Type B pancreatic cell (in vitro differentiated cells): ENCODE measurements at regions not wholly inside any gene's neighbourhood (a gene's known extent, or its start where the extent isn't known, plus 50 kb on each side); places are given as distances from the start of the nearest gene placed in this dataset.
"Not testable (repeated sequence)": the region's sequence is repeated elsewhere in the genome, so short reads cannot be mapped to it uniquely, and the experiment has no call there.

ENCODE experiments used
- DNase-seq: peaks from one replicate; pipeline ENCODE4 v3.0.0; 2021; ENCODE audit warnings: mixed read lengths; ENCODE audit not compliant: unreplicated experiment; ENCODE audit errors: extremely low spot score
- H3K27ac Mint-ChIP-seq: 2 replicates; pipeline ENCODE4 v1.8.0; 2021; ENCODE audit warnings: mild to moderate bottlenecking, mixed read lengths
- H3K27me3 Mint-ChIP-seq: 2 replicates; pipeline ENCODE4 v1.8.0; 2021; ENCODE audit warnings: mixed read lengths
- H3K36me3 Mint-ChIP-seq: 2 replicates; pipeline ENCODE4 v1.8.0; 2021; ENCODE audit warnings: mixed read lengths
- H3K4me1 Mint-ChIP-seq: one replicate; pipeline ENCODE4 v1.8.0; 2021; ENCODE audit warnings: mixed read lengths; ENCODE audit not compliant: unreplicated experiment
- H3K4me3 Mint-ChIP-seq: 2 replicates; pipeline ENCODE4 v1.8.0; 2021; ENCODE audit warnings: mild to moderate bottlenecking, mixed read lengths
- H3K9me3 Mint-ChIP-seq: 2 replicates; pipeline ENCODE4 v1.8.0; 2021; ENCODE audit warnings: mixed read lengths
- TF ChIP-seq, protein P1 (sequence below): fragments of 200-600 bp; sonication (generic); conservative IDR thresholded peaks from 2 replicates; pipeline ENCODE4 v1.5.0; 2021; ENCODE audit warnings: antibody characterized with exemption, mild to moderate bottlenecking

- no peaks in the 10 kb centered on the region for H3K4me1 Mint-ChIP-seq
- no peaks in the 10 kb centered on the region for H3K27me3 Mint-ChIP-seq
- no peak for DNase-seq
- no peak overlapping the region for H3K4me3 Mint-ChIP-seq
- H3K9me3 Mint-ChIP-seq = peaks cover 34% of the 10 kb centered on the region
- H3K36me3 Mint-ChIP-seq = no peaks in the 10 kb centered on the region
- H3K27ac Mint-ChIP-seq = no peak overlapping the region
- TF ChIP-seq, protein P1, sequence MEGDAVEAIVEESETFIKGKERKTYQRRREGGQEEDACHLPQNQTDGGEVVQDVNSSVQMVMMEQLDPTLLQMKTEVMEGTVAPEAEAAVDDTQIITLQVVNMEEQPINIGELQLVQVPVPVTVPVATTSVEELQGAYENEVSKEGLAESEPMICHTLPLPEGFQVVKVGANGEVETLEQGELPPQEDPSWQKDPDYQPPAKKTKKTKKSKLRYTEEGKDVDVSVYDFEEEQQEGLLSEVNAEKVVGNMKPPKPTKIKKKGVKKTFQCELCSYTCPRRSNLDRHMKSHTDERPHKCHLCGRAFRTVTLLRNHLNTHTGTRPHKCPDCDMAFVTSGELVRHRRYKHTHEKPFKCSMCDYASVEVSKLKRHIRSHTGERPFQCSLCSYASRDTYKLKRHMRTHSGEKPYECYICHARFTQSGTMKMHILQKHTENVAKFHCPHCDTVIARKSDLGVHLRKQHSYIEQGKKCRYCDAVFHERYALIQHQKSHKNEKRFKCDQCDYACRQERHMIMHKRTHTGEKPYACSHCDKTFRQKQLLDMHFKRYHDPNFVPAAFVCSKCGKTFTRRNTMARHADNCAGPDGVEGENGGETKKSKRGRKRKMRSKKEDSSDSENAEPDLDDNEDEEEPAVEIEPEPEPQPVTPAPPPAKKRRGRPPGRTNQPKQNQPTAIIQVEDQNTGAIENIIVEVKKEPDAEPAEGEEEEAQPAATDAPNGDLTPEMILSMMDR = no peak
Measured at GRCh38 chr4:49221209-49221608, 235.1 kb downstream of the CWH43 start.

GRCh38 chr4:49222810-49223209 is 236.7 kb downstream of the CWH43 start:
- not testable (repeated sequence) for H3K27ac Mint-ChIP-seq, DNase-seq, H3K27me3 Mint-ChIP-seq, H3K4me3 Mint-ChIP-seq, H3K36me3 Mint-ChIP-seq, H3K4me1 Mint-ChIP-seq
- H3K9me3 Mint-ChIP-seq = peaks cover 19% of the 10 kb centered on the region

- not testable (repeated sequence) for H3K27ac Mint-ChIP-seq, H3K4me3 Mint-ChIP-seq, H3K36me3 Mint-ChIP-seq, H3K27me3 Mint-ChIP-seq, DNase-seq, H3K4me1 Mint-ChIP-seq, H3K9me3 Mint-ChIP-seq
Measured at GRCh38 chr4:49226216-49226866, 240.3 kb downstream of the CWH43 start.

DNA sequence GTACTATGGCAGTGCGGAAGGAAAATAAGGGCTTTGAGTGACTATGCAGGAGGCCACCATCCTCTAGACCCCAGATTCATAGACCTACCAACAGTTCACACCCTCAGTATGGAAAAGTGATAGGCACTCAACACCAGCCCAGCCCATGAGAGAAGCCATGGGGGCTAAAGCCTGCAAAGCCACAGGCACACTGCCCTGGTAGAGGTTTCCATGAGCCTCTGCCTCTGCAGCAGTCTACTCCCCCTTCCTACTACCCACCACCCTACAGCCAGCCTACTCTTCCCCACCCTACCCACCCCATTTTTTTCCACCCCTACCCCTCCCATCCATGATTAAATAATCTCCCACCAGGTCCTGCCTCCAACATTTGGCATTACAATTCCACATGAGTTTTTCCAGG is 241.9 kb downstream of the CWH43 start:
- H3K4me3 Mint-ChIP-seq = not testable (repeated sequence)

DNA sequence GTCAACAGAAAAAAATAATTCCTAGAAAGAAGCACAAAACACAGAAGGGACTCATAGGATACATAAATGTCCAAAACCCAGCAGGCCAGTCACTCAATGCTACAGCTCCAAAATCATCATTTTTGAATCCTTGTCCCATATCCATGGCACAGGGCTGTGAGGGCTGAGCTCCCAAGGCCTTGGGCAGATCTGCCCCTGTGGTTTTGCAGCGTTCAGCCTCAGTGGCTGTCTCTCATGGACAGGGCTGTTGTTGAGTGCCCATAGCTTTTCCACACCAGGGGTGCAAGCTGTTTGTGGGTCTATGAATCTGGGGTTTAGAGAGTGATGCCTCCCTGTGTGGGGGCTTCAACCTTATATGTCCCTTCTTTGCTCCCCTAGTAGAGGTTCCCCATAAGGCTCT is 243.2 kb downstream of the CWH43 start:
- not testable (repeated sequence) for H3K9me3 Mint-ChIP-seq, H3K27me3 Mint-ChIP-seq, H3K4me3 Mint-ChIP-seq, H3K27ac Mint-ChIP-seq, H3K4me1 Mint-ChIP-seq, DNase-seq, H3K36me3 Mint-ChIP-seq

More for the DNA sequence above, 241.9 kb downstream of the CWH43 start:
- DNase-seq, H3K4me1 Mint-ChIP-seq, H3K36me3 Mint-ChIP-seq, H3K9me3 Mint-ChIP-seq, H3K27ac Mint-ChIP-seq, H3K27me3 Mint-ChIP-seq: not testable (repeated sequence)

DNA sequence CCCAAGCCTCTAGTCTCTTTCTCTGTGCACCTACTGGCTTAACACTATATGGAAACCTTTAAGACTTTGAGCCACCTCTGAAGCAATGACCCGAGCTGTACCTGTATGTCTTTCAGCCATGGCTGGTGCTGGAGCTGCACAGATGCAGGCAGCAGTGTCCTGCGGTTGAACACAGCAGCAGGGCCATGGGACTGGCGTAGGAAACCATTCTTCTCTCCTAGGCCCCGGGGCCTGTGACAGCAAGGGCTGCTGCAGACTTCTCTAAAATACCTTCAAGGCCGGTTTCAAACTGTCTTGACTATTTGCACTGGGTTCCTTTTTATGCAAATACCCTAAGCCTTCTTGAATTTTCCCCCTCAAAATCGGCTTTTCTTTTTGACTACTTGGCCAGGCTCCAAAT is 243.6 kb downstream of the CWH43 start:
- not testable (repeated sequence) for H3K4me3 Mint-ChIP-seq, H3K27me3 Mint-ChIP-seq, H3K9me3 Mint-ChIP-seq, H3K27ac Mint-ChIP-seq, DNase-seq, H3K36me3 Mint-ChIP-seq, H3K4me1 Mint-ChIP-seq

DNA sequence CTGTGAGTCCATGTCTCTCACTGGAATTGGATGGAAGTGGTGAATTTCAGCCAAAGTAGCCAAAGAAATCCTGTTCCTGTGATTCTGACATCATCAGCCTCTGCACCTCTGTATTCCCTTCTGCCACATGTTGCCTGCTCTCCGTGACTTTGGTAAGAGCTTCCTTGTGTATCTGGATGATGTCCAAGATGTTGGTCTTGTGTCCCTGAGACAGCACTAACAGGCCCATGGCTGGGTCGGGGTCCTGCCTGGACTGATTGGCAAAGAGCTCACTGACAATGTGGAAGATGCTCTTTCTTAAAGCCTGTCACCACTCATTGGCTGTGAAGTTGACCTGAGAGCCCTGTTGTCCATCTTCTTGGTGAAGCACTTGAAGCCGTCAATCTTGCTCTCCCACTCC is 247.3 kb downstream of the CWH43 start:
- not testable (repeated sequence) for H3K36me3 Mint-ChIP-seq

DNA sequence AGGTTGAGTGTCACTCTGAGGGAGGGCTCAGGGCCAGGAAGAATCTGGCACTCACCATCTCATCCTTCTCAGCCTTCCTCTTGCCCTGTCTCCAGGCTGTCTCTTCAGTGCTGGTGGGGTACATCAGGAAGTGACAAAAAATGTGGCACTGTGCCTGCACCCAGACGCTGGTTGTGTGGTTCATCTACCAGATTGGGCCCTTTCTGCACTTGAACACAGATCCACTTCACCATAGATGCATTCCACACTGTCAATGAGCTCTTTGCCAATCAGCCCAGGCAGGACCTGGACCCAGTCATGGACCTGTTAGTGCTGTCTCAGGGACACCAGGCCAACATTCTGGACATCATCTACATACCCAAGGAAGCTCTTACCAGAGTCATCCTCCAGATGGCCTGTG is 247.7 kb downstream of the CWH43 start:
- not testable (repeated sequence) for H3K36me3 Mint-ChIP-seq, H3K27ac Mint-ChIP-seq, H3K27me3 Mint-ChIP-seq, H3K4me1 Mint-ChIP-seq, DNase-seq, H3K9me3 Mint-ChIP-seq, H3K4me3 Mint-ChIP-seq

More for the DNA sequence above, 247.3 kb downstream of the CWH43 start:
- H3K9me3 Mint-ChIP-seq, H3K4me3 Mint-ChIP-seq, H3K27me3 Mint-ChIP-seq, H3K27ac Mint-ChIP-seq, H3K4me1 Mint-ChIP-seq, DNase-seq: not testable (repeated sequence)

- H3K27ac Mint-ChIP-seq, H3K36me3 Mint-ChIP-seq, H3K27me3 Mint-ChIP-seq, H3K9me3 Mint-ChIP-seq, H3K4me3 Mint-ChIP-seq, H3K4me1 Mint-ChIP-seq, DNase-seq: not testable (repeated sequence)
Measured at GRCh38 chr4:49234382-49234781, 248.3 kb downstream of the CWH43 start.

GRCh38 chr4:49235413-49236160 is 249.5 kb downstream of the CWH43 start:
- H3K27me3 Mint-ChIP-seq, H3K4me3 Mint-ChIP-seq, H3K4me1 Mint-ChIP-seq, H3K9me3 Mint-ChIP-seq, H3K36me3 Mint-ChIP-seq, H3K27ac Mint-ChIP-seq, DNase-seq: not testable (repeated sequence)

GRCh38 chr4:49236474-49236873 is 250.4 kb downstream of the CWH43 start:
- not testable (repeated sequence) for H3K27me3 Mint-ChIP-seq, H3K9me3 Mint-ChIP-seq

GRCh38 chr4:49241295-49241694 is 255.2 kb downstream of the CWH43 start:
- not testable (repeated sequence) for H3K4me1 Mint-ChIP-seq, H3K27ac Mint-ChIP-seq, DNase-seq, H3K4me3 Mint-ChIP-seq, H3K36me3 Mint-ChIP-seq, H3K9me3 Mint-ChIP-seq, H3K27me3 Mint-ChIP-seq

More at GRCh38 chr4:49236474-49236873, 250.4 kb downstream of the CWH43 start:
- not testable (repeated sequence) for H3K27ac Mint-ChIP-seq, DNase-seq, H3K4me1 Mint-ChIP-seq, H3K36me3 Mint-ChIP-seq, H3K4me3 Mint-ChIP-seq

DNA sequence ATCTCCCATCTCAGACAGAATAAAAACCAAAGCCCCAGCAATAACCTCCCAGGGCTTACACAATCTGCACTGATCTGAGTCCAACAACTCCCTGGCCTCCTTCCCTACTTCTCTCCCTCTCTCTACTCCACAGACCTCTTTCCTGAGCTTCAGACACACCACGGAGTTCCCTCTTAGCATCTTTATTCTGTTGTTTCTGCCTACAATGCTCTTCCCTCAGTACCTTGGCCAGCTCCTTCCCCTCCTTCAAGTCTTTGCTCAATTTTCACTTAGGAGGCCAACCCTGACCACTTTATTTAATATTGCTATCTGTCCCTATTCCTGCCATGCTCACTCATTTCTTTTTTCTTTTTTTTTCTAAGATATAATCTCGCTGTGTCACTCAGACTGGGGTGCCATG is 276.7 kb downstream of the CWH43 start:
- H3K27ac Mint-ChIP-seq = not testable (repeated sequence)

More for the DNA sequence above, 276.7 kb downstream of the CWH43 start:
- not testable (repeated sequence) for DNase-seq, H3K9me3 Mint-ChIP-seq, H3K27me3 Mint-ChIP-seq, H3K36me3 Mint-ChIP-seq, H3K4me3 Mint-ChIP-seq, H3K4me1 Mint-ChIP-seq
